CD1c-positive myeloid dendritic cell (primary cell): ENCODE measurements at regions not wholly inside any gene's neighbourhood (a gene's known extent, or its start where the extent isn't known, plus 50 kb on each side); places are given as distances from the start of the nearest gene placed in this dataset.
"Not testable (repeated sequence)": the region's sequence is repeated elsewhere in the genome, so short reads cannot be mapped to it uniquely, and the experiment has no call there.

Experiments
- DNase-seq: peaks from one replicate; pipeline ENCODE4 v3.0.0-alpha.2; 2016; ENCODE audit errors: extremely low spot score

DNA sequence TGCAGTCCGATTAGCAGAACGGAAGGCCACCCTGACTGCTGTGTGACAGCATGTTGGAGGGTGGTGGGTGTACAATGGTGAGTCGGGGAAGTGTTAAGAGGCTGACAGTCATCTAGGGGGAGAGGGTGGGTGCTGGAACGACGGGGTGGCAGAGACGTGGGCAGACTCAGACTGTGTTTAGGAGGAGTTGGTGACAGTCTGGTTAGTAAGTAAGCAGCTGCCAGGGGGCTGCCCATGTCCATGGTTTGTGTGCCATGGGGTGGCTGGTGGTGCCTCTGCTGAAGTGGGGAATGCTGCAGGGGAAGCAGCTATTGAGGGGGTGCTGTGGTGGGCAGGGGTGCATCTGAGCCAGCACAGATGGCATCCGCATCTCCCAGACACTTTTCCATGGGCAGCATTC lies 51.3 kb upstream of the BOD1 start:
- no peak for DNase-seq

DNA sequence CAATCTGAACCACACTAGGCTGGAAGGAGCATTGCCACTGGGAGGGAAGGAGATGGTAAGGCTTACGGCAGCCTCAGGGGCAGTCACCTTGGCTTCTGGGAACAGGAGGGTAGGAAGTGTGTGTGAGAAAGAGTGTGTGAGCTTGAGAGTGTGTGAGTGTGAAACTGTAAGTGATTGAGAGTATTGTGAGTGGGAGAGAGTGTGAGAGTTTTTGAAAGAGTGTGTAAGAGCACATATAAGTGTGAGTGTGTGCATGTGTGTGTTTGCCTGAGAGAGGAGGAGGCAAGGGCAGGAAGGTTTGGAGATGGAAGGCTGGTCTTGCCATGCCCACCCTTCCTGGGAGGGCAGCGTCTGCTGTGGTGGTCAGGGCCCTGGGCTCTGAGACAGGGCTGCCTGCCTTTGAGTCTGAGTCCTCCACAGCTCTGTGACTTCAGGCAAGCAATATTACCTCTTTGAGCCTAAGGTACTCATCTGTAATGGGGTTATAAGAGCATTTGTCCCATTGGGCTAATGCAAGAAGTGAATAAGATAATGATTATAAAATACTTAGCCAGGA lies 51.9 kb upstream of the BOD1 start:
- no peak for DNase-seq

DNA sequence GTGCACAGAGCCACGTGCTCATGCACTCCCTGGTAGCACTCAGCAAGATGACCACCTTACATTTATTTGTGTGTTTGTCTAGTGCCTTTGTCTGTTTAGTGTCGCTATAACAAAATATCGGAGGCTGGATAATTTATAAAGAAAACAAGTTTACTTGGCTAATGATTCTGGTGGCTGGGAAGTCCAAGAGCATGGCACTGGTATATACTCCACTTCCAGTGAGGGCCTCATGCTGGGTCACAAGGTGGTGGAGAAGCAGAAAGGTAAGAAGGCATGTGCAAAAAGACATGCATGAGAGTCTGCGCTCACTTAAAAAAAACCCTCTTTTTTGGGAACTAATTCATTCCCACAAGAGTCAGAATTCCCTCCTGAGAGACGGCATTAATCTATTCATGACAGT lies 52.5 kb upstream of the BOD1 start:
- no peak for DNase-seq

DNA sequence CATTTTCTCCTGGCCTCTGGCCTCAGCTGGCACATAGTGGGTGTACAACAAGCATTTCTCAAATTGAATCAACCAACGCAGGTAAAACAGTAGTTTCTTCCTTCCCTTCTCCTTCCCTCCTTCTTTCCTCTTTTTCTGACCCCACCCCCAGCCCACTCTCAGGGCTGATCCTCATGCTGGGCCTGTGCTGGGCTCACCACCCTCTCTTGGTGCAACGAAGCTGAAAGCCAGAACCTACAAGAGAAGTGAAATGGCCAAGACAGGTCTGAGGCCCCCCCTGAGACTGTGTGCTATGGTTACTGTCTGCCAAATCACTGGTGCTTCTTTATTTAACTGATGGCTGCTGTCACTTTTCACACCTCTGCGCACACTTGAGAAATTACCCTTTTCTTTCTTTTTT lies 53.0 kb upstream of the BOD1 start:
- no peak for DNase-seq

DNA sequence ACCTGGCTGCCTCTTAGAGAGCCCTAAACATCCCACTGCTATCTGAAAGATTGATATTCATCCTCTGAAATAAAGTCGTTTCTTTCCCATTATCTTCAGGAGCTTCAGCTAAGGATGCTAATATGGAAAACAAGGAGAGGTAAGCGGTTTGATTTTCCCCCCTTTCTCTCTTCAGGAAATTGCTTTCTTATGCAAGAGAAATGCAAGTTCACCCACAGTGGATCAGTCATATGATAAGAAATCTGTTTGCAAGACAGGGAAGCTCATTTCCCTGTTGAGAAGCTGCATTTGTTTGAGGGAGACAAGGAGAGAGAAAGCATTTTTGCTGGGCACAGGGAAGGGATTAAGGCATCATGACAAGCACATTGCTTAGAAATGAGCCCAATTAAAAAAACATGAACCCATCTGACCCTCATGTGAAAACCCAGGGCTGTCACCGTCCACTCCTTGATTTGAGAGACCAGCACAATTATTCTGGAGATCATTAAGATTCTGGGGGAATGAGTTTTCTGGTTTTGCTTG lies 53.7 kb upstream of the BOD1 start:
- DNase-seq, result peak; percentile 13

DNA sequence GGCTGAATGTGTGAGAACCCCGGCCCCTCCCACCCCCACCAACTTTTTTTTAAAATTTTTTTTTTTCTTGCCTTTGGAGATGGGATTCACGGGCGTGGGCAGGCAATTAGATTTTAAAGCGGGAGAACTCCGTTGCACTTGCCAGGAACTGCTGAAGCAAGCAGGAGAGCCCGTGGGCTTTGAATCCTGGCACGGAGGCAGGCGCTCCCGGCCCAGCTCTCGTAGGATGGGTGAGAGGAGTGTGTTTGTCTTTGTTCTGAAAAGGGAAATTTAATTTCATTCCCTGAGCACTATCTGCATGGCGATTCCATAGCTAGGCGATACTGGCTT lies 54.3 kb upstream of the BOD1 start:
- no peak for DNase-seq

DNA sequence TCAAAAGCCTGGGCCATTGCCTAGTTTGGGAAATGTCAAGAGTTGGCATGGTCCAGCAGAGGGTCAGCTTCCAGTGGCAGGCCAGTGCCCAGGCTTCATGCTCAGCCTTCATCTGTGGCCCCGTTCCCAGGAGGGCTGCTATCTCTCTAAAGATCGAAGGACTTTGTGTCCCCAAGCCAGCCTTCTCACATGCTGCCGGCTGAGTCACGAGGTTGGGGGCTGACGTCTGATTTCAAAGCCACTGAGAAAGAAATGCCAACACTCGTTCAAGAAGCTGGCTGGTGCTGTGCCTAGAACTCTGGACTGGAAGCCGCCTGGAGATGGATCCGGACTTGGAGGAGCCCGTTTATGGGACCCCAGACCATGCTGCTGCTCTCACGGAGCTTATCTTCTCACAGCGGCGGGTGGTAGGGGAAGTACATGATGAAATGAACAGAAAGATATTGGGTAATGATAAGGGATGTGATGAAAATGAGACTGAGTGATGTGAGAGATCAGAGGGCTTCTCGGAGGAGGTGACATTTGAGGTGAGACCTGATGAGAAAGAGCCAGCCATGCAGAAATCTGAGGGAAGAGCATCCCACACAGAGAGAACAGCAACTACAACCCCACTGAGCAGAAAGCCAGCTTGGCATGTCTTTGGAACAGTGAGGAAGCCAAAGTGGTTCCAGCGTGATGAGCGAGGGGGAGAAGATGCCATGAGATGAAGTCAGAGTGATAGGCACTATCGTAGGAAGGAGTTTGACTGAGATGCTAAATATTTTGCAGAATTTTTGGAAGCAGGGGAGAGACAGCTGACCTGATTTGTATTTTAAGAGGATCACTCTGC lies 54.9 kb upstream of the BOD1 start:
- no peak for DNase-seq

DNA sequence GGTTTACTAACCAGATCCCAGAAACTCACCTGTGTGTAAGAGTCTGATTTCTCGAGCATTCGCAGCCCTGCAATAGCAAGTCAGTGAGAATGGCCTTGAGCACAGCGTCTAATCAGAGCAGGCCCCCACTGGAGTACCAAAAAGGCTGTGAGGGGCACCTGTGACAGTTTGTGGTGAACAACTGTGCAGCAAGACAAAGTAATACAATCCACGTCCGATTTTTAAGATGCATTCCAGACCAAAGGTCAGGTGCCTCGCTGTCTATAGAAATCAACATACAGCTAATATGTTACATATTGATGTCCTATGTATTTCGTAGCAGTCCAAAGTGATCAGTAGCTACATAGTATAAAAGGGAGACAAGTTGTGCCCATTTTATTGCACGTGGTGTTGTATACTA lies 55.7 kb upstream of the BOD1 start:
- DNase-seq, result no peak

DNA sequence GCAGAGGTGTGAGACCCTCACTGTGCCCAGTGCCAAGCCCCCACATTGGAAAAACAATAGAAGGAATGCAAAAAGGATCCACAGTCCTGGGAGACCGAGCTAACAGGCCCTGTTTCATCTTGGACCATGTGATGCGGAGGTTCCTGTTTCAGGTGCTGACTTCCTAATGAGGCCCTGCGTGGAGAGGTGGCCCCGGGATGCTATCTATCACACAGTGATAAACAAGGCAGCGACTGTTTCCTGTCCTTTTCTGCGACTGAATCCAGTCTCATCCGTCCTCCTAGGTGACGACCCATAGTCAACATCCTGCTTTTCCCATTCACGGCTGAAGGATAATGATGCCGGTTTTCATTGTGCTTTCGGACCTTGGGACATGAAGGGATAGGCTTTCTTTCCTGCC lies 56.4 kb upstream of the BOD1 start:
- no peak for DNase-seq

DNA sequence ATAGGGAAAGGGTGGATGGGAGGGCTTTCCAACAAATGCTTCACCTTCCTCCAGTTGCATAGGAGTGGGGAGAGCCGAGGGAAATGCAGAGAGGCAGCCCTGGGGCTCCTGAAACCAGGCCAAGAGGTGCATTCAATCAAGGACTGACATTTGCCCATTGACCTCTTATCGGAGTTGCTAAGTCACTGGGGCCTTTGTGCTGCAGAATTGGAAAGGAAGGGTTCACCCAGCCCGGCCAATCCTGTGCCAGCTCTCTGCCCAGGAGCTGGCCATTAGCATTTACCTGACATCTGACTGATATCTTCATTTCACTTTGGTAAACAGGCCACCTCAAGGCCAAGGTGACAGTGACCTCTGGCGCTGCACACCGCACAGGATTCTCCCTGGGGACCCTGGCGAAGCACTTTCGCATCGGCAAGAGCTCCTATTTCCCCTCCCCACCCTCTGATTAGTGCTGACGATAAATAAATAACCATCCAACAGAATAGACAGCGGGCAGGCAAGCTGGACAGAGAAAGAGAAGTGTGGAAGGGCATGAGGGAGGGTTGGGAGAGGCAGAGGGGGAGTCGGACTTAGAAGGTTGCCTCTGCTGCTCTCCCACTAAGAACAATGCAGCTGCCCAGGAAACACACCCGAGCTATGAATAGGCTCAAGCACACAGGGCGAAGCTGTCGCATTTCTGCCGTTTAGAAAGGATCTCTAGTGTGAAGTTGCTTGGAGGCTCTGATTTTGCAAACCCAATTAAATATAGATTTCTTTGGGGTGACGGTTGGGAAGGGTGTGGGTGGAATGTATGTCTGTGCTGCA lies 57.0 kb upstream of the BOD1 start:
- no peak for DNase-seq

DNA sequence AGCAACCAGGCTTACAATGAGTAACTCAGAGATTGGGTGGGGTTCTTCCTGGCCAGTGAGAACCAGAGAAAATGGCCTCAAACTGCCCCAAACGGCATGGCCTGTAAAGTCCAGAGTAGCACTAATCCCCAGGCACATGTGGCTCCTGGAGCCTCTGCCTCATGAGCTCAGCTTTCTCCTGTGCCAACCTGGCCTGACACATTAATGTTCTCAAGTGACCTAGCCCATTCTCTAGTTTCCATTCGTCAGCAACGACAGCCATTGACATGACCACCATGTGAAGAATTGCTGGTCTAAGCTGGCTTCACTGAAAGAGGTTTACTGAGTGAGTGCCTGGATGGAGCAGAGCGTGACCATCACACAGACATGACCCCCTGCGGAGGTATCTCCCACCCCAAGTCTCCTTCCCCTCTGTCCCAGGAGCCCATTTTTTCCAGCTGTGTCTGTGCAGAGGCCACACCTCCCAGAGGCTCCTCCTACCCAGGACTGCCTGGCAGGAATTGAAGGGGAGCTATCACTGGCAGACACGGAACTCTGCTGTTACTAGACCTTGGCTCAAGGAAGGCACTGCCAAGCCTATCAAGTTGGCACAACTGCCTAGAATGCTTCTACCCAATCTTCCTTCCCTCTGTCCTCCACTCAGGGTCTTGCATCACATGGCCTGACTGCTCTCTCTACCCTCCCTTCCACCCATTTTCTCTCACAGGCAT lies 59.0 kb upstream of the BOD1 start:
- DNase-seq, result no peak

DNA sequence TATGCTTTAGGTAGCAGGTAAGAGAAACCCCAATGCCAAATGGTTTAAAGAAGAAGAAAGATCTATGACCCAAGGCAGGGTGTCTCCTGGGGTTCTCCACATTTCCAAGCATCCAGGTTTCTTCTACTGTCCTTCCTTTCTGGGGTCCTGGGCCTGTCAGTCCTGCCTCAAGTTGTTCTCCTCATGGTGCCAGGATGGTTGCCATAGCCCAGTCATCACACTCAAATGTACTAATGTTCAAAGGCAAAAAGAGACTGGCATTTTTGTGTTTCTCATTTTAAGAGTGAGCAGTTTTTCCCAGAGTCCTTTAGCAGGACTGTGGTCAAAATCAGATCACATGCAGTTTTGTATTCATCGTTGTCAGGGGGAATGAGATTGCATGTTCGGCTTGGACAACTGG lies 59.9 kb upstream of the BOD1 start:
- no peak for DNase-seq

DNA sequence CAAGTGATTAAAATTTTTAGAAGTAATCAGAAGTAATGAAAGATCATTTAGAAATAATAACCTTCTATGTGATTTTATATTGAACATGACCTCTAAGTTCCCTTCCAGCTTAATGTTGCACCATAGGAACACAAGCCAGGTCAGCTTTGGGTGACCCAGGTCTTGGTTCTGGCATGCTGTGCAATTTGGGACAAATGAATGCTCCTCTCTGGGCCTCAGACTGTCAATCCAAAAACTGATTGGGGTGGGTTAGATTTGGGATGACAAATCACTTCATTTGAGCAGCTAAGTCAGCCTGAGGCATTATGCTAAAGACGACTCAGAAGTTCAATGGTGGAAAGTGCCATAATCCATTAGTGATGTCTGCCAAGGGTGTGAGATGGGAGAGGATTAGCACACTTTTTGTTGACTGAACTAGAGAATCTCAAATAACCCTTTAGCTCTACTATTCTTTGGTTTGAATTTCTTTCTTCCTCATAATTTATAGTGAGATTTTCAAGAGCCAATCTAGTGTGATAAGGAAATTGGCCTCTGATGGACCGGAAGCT lies 60.7 kb upstream of the BOD1 start:
- no peak for DNase-seq

DNA sequence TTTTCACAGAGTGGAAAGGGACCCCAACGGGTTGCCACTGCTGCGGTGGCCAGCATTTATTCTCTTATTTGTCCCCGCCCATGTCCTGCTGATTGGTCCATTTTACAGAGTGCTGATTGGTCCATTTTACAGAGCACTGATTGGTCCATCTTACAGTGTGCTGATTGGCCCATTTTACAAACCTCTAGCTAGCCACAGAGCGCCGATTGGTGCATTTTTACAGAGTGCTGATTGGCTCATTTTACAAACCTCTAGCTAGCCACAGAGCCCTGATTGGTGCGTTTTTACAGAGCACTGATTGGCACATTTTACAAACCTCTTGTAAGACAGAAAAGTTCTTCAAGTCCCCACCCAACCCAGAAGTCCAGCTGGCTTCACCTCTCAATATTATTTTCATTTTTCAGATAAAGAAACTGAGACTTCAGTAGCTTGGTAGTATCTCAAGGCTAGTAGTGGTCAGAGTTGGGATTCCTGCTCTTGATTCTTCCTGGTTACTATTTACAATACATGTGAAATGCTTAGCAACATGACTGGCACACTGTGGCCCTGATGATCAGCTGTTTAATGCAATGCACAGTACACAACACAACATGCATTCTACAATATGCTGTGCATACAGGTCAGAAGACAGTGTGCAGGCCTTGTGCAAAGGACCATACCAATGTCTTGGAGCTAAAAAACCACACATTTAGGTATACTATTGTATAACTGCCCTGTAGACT lies 63.6 kb upstream of the BOD1 start:
- no peak for DNase-seq

DNA sequence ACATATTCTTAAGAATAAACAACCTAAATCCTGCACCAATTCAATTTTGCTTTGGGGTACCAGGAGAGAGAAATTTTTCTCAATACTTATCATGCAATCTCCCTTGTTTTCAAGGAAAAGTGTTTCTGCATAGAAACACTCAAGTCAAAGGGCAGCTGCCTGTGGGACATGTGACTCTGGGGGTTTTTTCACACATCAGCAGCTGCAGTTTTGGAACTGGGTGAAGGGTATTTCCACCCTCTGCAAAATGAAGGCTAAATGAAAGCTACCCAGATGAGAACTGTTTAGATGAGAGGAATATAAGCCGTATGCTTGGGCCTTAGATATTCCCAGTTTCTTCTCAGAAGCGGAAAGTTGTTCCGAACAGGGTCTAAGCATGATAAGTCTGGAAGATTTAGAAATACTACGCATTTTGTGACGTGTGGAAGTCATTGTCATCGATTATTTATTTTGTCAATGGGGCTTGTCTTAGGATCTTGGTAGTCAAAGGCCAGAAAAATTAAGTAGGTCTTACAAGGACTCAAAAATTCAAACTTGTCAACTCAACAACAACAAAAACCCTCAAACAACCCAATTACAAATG lies 64.3 kb upstream of the BOD1 start:
- DNase-seq, result no peak

DNA sequence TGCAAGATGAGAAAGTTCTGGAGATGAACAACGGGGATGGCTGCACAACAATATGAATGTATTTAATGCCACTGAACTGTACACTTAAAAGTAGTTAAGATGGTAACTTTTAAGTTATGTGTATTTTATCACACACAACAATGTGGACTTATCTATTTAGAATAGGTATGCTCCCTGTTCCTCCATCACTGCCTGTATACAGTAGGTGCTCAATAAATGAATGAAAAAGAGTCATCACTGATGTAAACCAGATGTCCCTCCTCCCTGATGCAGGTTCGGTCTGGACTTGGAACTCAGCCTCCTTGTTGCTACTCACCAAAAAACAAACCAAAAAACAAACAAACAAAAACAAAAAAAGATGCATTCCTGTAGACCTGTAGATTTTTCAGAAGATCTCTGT lies 65.9 kb upstream of the BOD1 start:
- no peak for DNase-seq

DNA sequence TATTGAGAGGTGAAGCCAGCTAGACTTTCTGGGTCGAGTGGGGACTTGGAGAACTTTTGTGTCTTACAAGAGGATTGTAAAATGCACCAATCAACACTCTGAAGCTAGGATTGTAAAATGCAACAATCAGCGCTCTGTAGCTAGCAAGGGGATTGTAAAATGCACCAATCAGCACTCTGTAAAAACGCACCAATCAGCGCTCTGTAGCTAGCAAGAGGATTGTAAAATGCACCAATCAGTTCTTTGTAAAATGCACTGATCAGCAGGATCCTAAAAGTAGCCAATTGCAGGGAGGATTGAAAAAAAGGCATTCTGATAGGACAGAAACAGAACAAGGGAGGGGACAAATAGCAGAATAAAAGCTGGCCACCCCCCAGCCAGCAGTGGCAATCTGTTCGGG lies 68.1 kb upstream of the BOD1 start:
- DNase-seq, result not testable (repeated sequence)

DNA sequence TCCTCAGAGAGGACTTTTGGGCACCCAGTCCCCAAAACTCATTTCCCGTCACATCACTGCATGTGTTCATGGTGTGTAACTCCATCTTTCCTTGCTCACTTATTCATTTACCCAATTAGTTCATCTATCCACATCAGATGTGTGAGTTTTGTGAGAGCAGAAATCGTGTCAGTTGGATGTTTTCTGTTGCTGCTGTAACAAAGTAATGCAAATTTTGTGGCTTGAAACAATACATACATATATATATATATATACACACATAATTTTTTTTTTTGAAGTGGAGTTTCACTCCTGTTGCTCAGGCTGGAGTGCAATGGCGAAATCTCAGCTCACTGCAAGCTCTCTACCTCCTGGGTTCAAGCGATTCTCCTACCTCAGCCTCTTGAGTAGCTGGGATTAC lies 70.5 kb upstream of the BOD1 start:
- no peak for DNase-seq

DNA sequence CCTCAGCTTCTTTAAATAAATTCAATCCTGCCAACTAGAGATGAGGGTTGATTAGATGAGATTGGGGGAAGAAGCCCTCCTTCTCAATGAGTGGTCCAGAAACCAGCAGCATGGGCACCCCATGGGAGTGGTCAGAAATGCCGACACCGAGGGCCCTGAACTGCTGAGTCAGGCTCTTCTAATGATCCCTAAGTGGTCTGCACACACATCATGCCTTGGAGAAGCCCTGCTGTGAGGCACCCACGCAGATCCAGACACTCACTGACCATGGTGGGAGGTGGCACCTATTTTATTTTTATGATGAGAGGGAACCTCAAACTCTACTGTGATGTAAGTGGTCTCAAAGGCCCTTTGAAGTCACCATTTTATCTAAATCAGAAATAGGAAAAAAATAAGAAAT lies 72.3 kb upstream of the BOD1 start:
- no peak for DNase-seq

DNA sequence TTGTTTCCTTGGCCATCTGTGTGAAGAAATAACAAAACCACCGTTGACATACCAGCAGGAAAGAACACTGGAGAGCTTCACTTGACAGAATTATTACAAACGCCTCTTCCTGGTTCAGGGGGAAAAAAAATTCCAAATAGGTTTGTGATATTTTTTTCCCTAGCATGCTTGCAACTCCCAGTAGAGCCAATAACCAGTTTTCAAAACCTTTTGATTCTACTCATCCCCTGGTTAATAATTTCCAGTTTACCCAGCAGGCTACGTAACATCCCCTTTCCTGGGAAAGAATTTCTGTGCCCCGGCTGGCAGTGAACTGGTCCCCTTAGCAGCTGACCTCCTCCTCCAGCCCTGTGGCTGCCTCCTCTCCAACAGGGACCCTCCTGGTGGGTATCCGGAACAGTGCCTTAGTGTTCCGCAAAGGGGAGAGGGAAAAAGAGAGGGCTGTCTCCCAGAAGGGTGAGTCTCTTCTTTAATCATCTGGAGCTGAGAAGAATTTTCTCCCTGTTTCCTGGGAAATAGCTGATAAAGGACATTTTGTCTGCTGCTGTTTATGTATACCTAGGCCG lies 72.8 kb upstream of the BOD1 start:
- DNase-seq, result no peak
